ENCODE measurements at regions not wholly inside any gene's neighbourhood (a gene's known extent, or its start where the extent isn't known, plus 50 kb on each side); places are given as distances from the start of the nearest gene placed in this dataset.

GRCh38 chr12:63238892-63239291, 87.9 kb upstream of the AVPR1A start:
- Histone ChIP-seq H3K9me3 (replicated peaks) (peaks cover 40% of the 10 kb centered on the region), H3K4me1 (no peaks in the 10 kb centered on the region), H3K27ac (replicated peaks) (no peak overlapping the region), H3K36me3 (no peaks in the 10 kb centered on the region), H3K27me3 (ENCODE audit: low read depth) (no peaks in the 10 kb centered on the region), H3K4me3 (no peak overlapping the region)
- TF ChIP-seq CTCF (IDR thresholded peaks at IDR 0.05; ENCODE audit: borderline replicate concordance), result no peak
- DNase-seq, result no peak
- intact Hi-C loops (cut with micrococcal nuclease), result no loop called here

GRCh38 chr12:63232896-63233295, 81.9 kb upstream of the AVPR1A start:
- intact Hi-C loops (cut with micrococcal nuclease), result no loop called here
- no peaks in the 10 kb centered on the region for H3K36me3 ChIP-seq

GRCh38 chr12:63228853-63229252, 77.9 kb upstream of the AVPR1A start:
- Histone ChIP-seq H3K36me3 (no peaks in the 10 kb centered on the region), H3K4me3 (no peak overlapping the region), H3K4me1 (no peaks in the 10 kb centered on the region), H3K27me3 (ENCODE audit: low read depth) (no peaks in the 10 kb centered on the region), H3K9me3 (replicated peaks) (no peaks in the 10 kb centered on the region), H3K27ac (replicated peaks) (no peak overlapping the region)
- intact Hi-C loops (cut with micrococcal nuclease), result no loop called here
- DNase-seq, result no peak
- TF ChIP-seq CTCF (IDR thresholded peaks at IDR 0.05; ENCODE audit: borderline replicate concordance), result no peak

More at GRCh38 chr12:63232896-63233295, 81.9 kb upstream of the AVPR1A start:
- H3K9me3 ChIP-seq (replicated peaks), result peaks cover 8% of the 10 kb centered on the region
- H3K4me1 ChIP-seq, result no peaks in the 10 kb centered on the region
- no peaks in the 10 kb centered on the region for H3K27me3 ChIP-seq (ENCODE audit: low read depth)
- DNase-seq, result no peak
- TF ChIP-seq CTCF (IDR thresholded peaks at IDR 0.05; ENCODE audit: borderline replicate concordance), result no peak
- no peak overlapping the region for H3K27ac ChIP-seq (replicated peaks)
- H3K4me3 ChIP-seq, result no peak overlapping the region

- intact Hi-C loops (cut with micrococcal nuclease), result no loop called here
Observed at GRCh38 chr12:63226792-63227463, 75.9 kb upstream of the AVPR1A start.

GRCh38 chr12:63224396-63224795, 73.4 kb upstream of the AVPR1A start:
- no peak overlapping the region for H3K4me3 ChIP-seq
- intact Hi-C loops (cut with micrococcal nuclease), result no loop called here
- DNase-seq, result no peak
- no peaks in the 10 kb centered on the region for H3K4me1 ChIP-seq
- no peaks in the 10 kb centered on the region for H3K9me3 ChIP-seq (replicated peaks)
- no peaks in the 10 kb centered on the region for H3K36me3 ChIP-seq
- H3K27ac ChIP-seq (replicated peaks), result no peak overlapping the region
- H3K27me3 ChIP-seq (ENCODE audit: low read depth), result no peaks in the 10 kb centered on the region
- TF ChIP-seq CTCF (IDR thresholded peaks at IDR 0.05; ENCODE audit: borderline replicate concordance), result no peak

More at GRCh38 chr12:63226792-63227463, 75.9 kb upstream of the AVPR1A start:
- H3K4me3 ChIP-seq, result no peak overlapping the region
- no peaks in the 10 kb centered on the region for H3K27me3 ChIP-seq (ENCODE audit: low read depth)
- no peak for TF ChIP-seq CTCF (IDR thresholded peaks at IDR 0.05; ENCODE audit: borderline replicate concordance)
- no peaks in the 10 kb centered on the region for H3K9me3 ChIP-seq (replicated peaks)
- H3K36me3 ChIP-seq, result no peaks in the 10 kb centered on the region
- no peak overlapping the region for H3K27ac ChIP-seq (replicated peaks)
- no peaks in the 10 kb centered on the region for H3K4me1 ChIP-seq
- DNase-seq, result no peak

Measured in left ventricle myocardium inferior (tissue), 1 donor.